Panc1 (cell line): ENCODE measurements at regions not wholly inside any gene's neighbourhood (a gene's known extent, or its start where the extent isn't known, plus 50 kb on each side); places are given as distances from the start of the nearest gene placed in this dataset.

Experiments used
- ATAC-seq: fragments of 200-7000 bp; cut with Tn5 transposase; 2 replicates; pipeline ENCODE4 v1.9.1; 2020; ENCODE audit warnings: mild to moderate bottlenecking, moderate library complexity
- BruUV-seq: library from RNA; stranded (reverse); fragments of 400-500 nt; replicated peaks from 2 replicates; lab custom pipeline; 2021; lab: Mats Ljungman, UMichigan
- CTCF ChIA-PET: fragments of 300-600 bp; sonication (Branson Sonifier 250); formaldehyde crosslinking; loops from one replicate; lab custom pipeline; 2022; ENCODE audit warnings: antibody characterized with exemption; lab: Charles Lee
- POLR2A ChIA-PET: fragments of 300-600 bp; sonication (Branson Sonifier 250); formaldehyde crosslinking; loops from one replicate; lab custom pipeline; 2022; ENCODE audit warnings: antibody characterized with exemption; lab: Charles Lee
- DNase-seq: peaks from one replicate; pipeline ENCODE4 v3.0.0-alpha.2; 2010; ENCODE audit warnings: low read depth, low spot score
- H3K27ac ChIP-seq: 2 replicates; pipeline ENCODE4 v1.5.1; 2011; ENCODE audit warnings: mild to moderate bottlenecking, low read length, inconsistent platforms
- H3K27me3 ChIP-seq: fragments of 200-500 bp; sonication (Bioruptor generic); 2 replicates; pipeline ENCODE4 v1.6.0; 2014; ENCODE audit warnings: low read length, inconsistent platforms; ENCODE audit not compliant: control insufficient read depth, insufficient read depth
- H3K36me3 ChIP-seq: fragments of 200-500 bp; sonication (Bioruptor generic); 2 replicates; pipeline ENCODE4 v1.5.1; 2014; ENCODE audit warnings: inconsistent platforms, mild to moderate bottlenecking, low read length, moderate library complexity; ENCODE audit not compliant: control insufficient read depth, insufficient read depth
- H3K4me1 ChIP-seq: 2 replicates; pipeline ENCODE4 v1.5.1; 2011; ENCODE audit warnings: inconsistent platforms, mild to moderate bottlenecking, low read length, moderate library complexity; ENCODE audit not compliant: control insufficient read depth, insufficient read depth
- H3K4me3 ChIP-seq, 2 experiments: 2 replicates each; pipeline ENCODE4 v1.5.1; 2011 to 2012; ENCODE audit warnings: low read depth in 2 of 2, low read length in 2 of 2, mild to moderate bottlenecking in 2 of 2, inconsistent platforms in 1 of 2, moderate library complexity in 1 of 2
- H3K9me3 ChIP-seq: fragments of 200-500 bp; sonication (Bioruptor generic); 2 replicates; pipeline ENCODE4 v1.5.1; 2014; ENCODE audit warnings: low read depth, mild to moderate bottlenecking, inconsistent platforms, low read length, moderate library complexity; ENCODE audit not compliant: control insufficient read depth, insufficient read depth
- POLR2AphosphoS5 ChIP-seq: IDR thresholded peaks from 2 replicates; pipeline ENCODE4 v1.6.1; 2012; ENCODE audit warnings: mild to moderate bottlenecking, low read depth, low read length, moderate library complexity
- REST ChIP-seq, 2 experiments: IDR thresholded peaks; 2 replicates each; pipeline ENCODE4 v1.6.1; 2011 to 2012; ENCODE audit warnings: low read depth in 2 of 2, control low read depth in 1 of 2, low read length in 1 of 2, mild to moderate bottlenecking in 1 of 2, moderate library complexity in 1 of 2; ENCODE audit not compliant: insufficient read depth in 1 of 2
- SIN3A ChIP-seq: IDR thresholded peaks from 2 replicates; pipeline ENCODE4 v1.6.1; 2012; ENCODE audit warnings: low read depth, mild to moderate bottlenecking, low read length, moderate library complexity, borderline replicate concordance; ENCODE audit not compliant: insufficient read depth
- TCF7L2 ChIP-seq: IDR thresholded peaks from 2 replicates; pipeline ENCODE4 v1.6.1; 2011; ENCODE audit warnings: mild to moderate bottlenecking, low read depth, low read length, inconsistent platforms
- in situ Hi-C: cut with HindIII; loops from 2 replicates; pipeline ENCODE4 v1.10.0; 2016; ENCODE audit warnings: low sequenced_read_pairs, low pct_unique_long_range_greater_than_20kb
- intact Hi-C: fragments of 100-400 bp; cut with micrococcal nuclease; formaldehyde crosslinking; loops from one replicate; pipeline ENCODE4 v1.10.0; 2022; ENCODE audit not compliant: unreplicated experiment
- TF ChIP-seq, protein P1 (sequence below): fragments of 450-650 bp; IDR thresholded peaks from 2 replicates; pipeline ENCODE4 v1.5.1; 2017; ENCODE audit warnings: mild to moderate bottlenecking

GRCh38 chr18:1618364-1618763, 713.7 kb downstream of the ADCYAP1 start:
- H3K4me1 ChIP-seq = no peaks in the 10 kb centered on the region
- H3K36me3 ChIP-seq = no peaks in the 10 kb centered on the region

GRCh38 chr18:1619507-1619906, 714.8 kb downstream of the ADCYAP1 start:
- in situ Hi-C loops = no loop called here
- CTCF ChIA-PET = no interaction called here
- no peak for ATAC-seq

More at GRCh38 chr18:1618364-1618763, 713.7 kb downstream of the ADCYAP1 start:
- ATAC-seq = no peak
- CTCF ChIA-PET = no interaction called here
- Histone ChIP-seq H3K9me3 (0 out of 2 replicates have a peak, but pooled peaks cover 4% of the 10 kb centered on the region), H3K27ac (no peak overlapping the region), H3K4me3 (no peak overlapping the region), H3K27me3 (no peaks in the 10 kb centered on the region)
- DNase-seq = no peak
- no TSS peak for BruUV-seq
- in situ Hi-C loops (no loop called here), intact Hi-C loops (no loop called here)
- POLR2A ChIA-PET = no interaction called here
- TF ChIP-seq, protein P1, sequence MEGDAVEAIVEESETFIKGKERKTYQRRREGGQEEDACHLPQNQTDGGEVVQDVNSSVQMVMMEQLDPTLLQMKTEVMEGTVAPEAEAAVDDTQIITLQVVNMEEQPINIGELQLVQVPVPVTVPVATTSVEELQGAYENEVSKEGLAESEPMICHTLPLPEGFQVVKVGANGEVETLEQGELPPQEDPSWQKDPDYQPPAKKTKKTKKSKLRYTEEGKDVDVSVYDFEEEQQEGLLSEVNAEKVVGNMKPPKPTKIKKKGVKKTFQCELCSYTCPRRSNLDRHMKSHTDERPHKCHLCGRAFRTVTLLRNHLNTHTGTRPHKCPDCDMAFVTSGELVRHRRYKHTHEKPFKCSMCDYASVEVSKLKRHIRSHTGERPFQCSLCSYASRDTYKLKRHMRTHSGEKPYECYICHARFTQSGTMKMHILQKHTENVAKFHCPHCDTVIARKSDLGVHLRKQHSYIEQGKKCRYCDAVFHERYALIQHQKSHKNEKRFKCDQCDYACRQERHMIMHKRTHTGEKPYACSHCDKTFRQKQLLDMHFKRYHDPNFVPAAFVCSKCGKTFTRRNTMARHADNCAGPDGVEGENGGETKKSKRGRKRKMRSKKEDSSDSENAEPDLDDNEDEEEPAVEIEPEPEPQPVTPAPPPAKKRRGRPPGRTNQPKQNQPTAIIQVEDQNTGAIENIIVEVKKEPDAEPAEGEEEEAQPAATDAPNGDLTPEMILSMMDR = no peak
- TF ChIP-seq TCF7L2 (no peak), SIN3A (no peak), REST (IDR thresholded peaks at IDR 0.05; ENCODE audit: insufficient read depth in 1 of 2, low read depth in 2 of 2, low read length in 1 of 2) (no peak), POLR2AphosphoS5 (no peak)

DNA sequence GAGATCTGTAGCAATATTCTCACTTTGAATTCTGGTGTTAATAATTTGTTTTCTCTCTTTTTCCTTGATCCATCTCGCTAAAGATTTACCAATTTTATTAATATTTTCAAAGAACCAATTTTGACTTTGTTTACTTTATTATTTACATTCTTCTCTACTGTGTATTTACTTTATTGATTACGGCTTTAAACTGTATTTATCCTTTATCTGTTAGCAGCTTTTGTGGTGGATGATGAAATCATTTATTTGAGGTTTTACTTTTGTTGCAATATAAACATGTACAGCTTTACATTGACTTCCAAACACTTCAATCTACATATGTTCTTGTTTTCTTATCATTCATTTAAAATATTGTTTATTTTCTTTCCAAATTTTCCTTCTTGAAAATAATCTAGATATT, 719.9 kb downstream of the ADCYAP1 start:
- DNase-seq = no peak
- TF ChIP-seq SIN3A (no peak), REST (IDR thresholded peaks at IDR 0.05; ENCODE audit: insufficient read depth in 1 of 2, low read depth in 2 of 2, low read length in 1 of 2) (no peak)
- TF ChIP-seq, protein P1 = no peak
- intact Hi-C loops = no loop called here
- Histone ChIP-seq H3K27me3 (no peaks in the 10 kb centered on the region), H3K36me3 (no peaks in the 10 kb centered on the region), H3K4me3 (no peak overlapping the region), H3K27ac (no peak overlapping the region), H3K9me3 (0 out of 2 replicates have a peak, but pooled peaks cover 6% of the 10 kb centered on the region), H3K4me1 (no peaks in the 10 kb centered on the region)
- in situ Hi-C loops = no loop called here
- CTCF ChIA-PET = no interaction called here
- no peak for ATAC-seq
- POLR2A ChIA-PET = no interaction called here
- BruUV-seq = no TSS peak

More at GRCh38 chr18:1619507-1619906, 714.8 kb downstream of the ADCYAP1 start:
- Histone ChIP-seq H3K27me3 (no peaks in the 10 kb centered on the region), H3K27ac (no peak overlapping the region), H3K36me3 (no peaks in the 10 kb centered on the region), H3K9me3 (0 out of 2 replicates have a peak, but pooled peaks cover 4% of the 10 kb centered on the region), H3K4me1 (no peaks in the 10 kb centered on the region), H3K4me3 (no peak overlapping the region)
- intact Hi-C loops = no loop called here
- TF ChIP-seq POLR2AphosphoS5 (no peak), SIN3A (no peak)
- POLR2A ChIA-PET = no interaction called here
- no peak for DNase-seq
- BruUV-seq = no TSS peak
